NCI-H1694 (cell line): ENCODE measurements at regions not wholly inside any gene's neighbourhood (a gene's known extent, or its start where the extent isn't known, plus 50 kb on each side); places are given as distances from the start of the nearest gene placed in this dataset.
"Not testable (repeated sequence)": the region's sequence is repeated elsewhere in the genome, so short reads cannot be mapped to it uniquely, and the experiment has no call there.

ENCODE experiments used
- DNase-seq: peaks from one replicate; lab custom pipeline; 2025; lab: John Stamatoyannopoulos, UW

DNA sequence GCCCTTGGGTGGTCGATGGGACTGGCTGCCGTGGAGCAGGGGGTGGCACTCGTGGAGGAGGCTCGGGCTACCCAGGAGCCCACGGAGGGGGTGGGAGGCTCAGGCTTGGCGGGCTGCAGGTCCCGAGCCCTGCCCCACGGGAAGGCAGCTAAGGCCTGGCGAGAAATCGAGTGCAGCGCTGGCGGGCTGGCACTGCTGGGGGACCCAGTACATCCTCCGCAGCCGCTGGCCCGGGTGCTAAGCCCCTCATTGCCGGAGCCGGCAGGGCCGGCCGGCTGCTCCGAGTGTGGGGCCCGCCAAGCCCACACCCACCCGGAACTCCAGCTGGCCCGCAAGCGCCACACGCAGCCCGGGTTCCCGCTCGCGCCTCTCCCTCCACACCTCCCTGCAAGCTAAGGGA lies 435.6 kb downstream of the RWDD3 start:
- DNase-seq, result not testable (repeated sequence)

DNA sequence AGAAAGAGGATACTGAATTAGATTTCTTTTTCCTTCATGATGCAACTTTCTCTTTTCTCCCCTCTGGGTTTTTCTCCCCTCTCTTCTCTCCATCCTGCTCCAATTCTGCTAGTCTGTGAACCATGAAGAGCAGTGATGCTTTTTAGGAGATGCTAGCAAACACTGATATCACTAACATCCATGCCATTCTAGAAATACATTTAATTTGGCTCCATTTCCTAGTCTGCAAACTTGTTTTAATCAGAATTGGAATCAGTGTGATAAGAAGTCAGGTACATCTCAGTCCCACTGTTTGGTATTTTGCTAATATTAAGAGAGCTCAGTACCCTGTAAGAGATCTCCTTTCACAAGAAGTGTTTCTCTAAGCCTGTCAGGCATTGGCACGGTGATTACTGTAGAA lies 437.1 kb downstream of the RWDD3 start:
- no peak for DNase-seq

DNA sequence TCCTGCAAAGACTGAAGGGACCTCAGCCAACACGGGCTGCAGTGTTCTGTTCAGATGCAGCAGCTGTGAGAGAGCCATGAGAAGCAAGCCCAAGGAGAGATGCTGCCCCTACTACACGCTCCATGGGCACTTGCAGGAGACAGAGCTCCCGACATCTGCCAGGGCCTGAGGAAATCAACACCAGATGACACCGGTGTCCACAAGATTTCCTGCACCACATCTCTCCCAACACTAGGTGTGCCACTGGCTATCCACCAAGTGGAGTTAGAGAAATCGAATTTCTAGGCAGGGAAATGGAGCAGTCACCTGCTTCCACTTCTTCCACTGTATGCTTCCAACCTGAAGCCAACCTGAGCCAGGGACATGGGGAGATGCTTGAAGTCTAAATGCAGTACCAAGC lies 445.3 kb downstream of the RWDD3 start:
- DNase-seq, result no peak

DNA sequence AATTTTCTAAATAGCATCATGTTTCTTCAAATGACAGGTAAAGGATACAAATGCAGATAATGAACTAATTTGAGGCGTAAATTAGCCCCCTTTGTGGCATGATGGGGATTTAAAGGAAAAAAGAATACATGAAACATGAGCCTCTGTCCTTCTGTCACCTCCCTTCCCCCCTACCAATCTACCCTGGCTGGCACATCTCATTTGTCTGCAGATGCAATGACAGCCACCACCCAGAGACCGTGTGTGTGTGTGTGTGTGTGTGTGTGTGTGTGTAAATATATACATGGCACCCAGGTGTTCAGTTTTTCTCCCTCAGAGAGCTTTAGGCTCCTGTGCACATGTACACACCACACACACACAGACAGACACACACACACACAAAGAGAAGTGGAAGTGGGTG lies 451.1 kb downstream of the RWDD3 start:
- DNase-seq, result peak; percentile 63

DNA sequence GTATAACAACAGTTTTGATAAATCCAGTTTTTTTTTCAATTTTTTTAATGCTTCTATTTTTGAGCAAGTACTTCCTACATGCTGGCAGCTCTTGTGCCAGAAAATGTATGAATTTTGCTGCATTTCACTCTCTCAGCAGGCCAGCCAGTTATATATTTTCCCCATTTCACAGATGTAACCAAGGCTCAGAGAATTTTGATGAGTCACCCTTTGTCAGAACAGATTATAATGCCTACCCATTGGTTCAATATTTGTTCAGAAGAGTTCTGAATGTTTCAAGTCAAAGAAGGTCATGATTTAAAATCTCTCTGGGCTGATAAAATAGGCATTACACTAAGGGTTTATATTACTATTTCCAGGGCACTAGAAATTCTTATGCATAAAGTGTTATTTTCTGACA lies 452.2 kb downstream of the RWDD3 start:
- no peak for DNase-seq

DNA sequence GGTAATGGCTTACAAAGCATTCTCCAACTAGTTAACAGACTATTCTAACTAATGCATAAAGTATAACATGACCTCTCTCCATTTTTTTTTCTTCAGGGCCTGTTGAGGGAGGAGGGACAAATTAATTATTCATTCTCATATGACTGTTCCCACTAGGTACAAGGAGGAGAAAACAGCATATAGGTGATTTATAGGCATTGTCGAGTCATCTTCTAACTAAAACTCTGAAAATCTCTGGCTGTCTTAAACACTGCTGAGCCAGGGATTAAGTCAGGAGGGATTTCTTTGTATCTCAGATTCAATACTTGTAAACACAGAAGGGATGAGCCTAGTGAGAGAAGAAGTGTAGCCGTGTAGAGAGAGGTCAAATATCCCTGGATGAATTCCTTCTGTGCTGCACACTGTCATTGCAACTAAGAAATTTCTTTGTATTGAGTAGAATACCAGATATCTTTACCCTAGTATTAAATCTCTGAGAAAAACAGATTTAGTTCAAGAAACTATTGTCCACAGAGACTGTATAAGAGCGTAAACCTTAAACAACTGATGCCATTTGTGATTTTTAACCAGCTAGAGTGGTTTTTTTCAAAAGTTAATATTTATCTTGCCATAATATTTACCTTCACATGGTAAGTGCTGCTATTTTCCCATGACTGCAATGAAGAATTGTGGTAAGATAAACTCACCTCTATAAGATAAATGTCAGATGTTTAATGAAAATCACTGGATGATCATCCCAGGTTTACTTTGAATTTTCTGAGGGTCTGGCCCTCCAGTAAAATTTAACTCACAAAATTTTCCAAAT lies 465.3 kb downstream of the RWDD3 start:
- no peak for DNase-seq

DNA sequence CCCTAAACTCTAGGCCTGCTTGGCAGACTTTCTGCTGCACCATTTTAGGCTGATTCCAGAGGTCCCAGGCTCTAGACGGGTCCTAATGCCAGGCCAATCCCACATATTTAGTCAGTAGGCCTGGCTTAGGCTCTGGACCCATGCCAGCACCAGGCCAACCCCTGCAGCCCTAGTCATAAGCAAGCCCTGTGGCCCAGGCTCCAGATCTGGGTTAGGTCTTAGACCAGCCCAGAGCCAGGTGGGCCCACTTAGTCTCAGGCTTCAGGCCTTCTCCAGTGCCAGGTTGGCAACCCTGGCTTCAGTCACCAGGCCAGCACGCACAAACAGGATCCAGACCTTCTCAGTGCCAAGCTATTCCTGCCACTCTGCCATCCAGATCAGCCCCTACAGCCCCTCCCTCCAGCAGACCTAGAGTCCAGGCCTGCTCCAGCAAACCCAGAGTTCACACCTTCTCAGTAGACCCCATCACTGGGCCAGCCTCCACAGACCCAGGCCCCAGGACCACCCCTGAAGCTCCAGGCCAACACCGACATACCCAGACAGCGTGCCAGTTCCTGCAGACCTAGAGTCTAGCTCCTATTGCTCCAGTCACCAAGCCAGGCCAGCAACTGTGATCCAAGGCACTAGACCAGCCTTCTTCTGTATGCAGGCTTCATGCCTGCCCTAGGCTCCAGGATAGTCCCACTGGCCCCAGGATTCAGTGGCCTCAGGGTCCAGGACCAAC lies 467.6 kb downstream of the RWDD3 start:
- DNase-seq, result no peak

DNA sequence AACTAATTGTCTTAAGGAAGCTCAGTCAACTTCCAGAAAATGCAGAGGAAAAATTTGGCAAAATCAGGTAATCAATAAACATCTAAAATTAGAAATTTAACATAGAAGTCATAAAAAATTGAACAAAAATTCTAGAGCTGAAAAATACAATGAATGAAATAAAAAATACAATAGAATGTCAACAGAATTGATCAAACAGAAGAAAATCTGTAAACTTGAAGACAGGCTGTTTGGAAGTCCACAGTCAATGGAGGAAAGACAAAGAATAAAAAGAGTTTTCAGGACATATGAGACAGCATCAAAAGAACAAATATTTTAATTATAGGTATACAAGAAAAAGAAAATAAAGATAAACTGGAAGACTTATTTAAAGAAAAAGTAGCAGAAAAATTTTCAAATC lies 469.0 kb downstream of the RWDD3 start:
- DNase-seq, result no peak

DNA sequence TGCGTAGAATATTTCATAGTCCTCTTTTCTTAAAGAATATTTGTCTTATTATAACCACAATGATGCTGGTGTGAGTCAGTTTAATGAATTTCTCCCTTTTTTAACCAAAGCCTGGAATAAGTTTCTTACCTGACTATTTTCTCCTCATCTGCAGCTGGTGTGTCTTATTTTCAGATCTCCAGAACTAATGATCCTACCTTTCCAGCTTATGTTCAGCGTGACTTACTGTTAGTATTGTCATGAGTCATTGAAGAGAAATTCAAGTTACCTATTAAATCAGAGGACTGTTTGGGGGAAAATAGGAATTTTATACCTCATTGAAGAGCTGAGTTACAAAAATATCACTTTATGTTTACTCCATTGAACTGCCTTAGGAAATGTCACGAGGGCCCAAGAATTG lies 482.1 kb downstream of the RWDD3 start:
- no peak for DNase-seq

DNA sequence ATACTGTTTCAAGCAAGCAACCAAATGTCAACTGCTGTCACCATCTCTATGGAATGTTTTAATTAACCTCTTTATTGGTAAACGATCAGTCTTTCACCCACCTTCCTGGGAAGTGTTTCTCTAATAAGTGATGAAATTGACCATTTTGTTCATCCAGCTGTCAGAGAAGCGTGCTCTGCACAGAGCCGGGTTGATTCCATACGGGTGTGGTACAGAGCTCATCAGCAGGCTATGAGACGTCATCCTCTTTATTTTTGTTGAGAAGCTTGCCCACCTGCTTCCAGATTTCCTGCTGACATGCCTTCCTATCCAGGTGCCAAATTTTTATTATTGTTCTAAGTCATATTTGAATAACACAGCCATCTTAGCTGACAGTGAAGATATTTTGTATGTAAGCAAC lies 482.5 kb downstream of the RWDD3 start:
- no peak for DNase-seq

DNA sequence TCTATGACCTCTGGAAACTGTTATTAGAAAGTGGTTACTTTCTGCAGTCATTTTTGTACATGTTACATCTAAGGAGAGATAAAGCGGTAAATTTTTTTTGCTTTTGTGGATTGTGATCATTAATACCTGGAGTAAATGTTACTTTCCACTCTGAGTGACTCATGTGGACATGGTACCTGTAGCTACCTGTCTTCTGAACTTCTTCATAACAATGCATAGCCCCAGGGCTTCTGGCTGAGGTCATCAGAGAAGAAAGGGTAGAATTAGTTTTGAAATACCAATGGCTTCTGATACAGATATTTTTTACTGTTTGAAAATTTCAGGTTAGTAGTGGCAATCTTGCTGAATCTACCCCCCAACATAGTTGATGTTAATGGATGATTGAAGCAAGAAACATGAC lies 489.3 kb downstream of the RWDD3 start:
- no peak for DNase-seq

DNA sequence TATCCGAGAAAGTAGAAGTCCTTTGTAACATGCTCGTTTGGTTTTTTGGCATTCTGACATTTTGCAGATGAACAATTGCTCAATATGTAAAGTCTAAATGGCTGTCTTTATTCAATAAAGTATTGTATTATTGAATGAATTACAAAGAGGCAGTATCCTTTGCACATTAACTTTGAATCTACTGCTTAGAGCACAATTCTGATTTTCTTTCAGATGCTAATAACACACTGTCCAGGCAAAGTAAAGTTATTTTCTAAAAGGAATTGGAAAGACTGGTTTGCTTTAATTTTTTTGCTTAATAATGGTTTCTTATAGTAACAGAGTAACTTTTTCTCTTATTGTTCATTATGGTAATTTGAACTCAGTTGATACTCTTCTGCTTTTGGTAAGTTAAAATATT lies 494.8 kb downstream of the RWDD3 start:
- no peak for DNase-seq

DNA sequence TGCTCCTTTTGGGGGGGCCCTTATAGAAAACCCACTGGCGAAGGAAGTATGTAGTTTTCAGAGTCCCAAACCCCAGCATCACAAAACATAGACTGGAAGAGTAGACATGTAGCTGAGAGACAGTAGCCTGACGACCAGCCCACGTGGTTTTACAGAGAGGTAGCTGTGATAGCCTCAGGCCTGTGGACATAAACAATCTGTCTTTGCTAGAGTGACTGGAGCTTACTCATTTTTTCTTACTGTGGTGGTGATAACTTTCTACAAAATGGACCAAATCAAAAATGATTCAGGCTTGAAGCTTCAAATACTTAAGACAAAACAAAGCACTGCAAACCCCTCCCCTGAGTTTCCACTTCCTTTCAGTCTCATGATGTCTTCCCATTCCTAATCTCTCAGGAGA lies 497.0 kb downstream of the RWDD3 start:
- DNase-seq, result no peak

DNA sequence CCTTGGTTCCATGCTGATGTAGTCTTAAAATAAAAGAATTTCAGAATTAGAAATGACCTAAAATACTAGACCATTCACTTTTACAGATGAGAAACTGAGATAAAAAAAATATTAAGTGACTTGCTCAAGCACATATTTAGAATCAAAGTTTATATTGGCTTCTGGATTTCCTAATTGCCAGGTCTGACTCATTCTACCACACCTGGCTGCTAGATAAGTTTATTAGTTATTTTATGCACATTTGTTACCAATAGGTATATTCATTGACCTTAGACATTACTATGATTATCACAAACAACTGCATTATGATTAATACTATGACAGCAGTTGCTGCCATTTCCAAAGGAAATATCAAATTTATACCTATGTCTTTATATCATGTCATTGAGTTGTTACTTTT lies 497.5 kb downstream of the RWDD3 start:
- no peak for DNase-seq

DNA sequence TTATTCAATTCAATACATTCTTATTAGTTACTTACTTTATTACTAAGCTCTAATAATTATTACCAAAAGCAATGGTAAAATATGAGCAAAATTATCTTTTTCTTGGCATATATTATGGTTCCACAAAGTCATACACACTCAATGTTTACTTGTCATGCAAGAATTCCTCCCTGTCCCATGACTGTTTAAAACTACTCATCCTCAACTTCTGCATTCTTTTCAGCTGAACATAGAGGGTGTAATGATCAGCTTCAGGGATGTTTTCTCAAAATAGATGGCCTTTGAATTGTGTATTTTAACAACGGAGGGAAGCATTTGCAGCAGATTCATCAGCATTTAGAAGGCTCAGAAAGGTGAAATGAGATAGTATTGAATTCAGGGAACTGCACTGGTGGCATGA lies 499.0 kb downstream of the RWDD3 start:
- no peak for DNase-seq

DNA sequence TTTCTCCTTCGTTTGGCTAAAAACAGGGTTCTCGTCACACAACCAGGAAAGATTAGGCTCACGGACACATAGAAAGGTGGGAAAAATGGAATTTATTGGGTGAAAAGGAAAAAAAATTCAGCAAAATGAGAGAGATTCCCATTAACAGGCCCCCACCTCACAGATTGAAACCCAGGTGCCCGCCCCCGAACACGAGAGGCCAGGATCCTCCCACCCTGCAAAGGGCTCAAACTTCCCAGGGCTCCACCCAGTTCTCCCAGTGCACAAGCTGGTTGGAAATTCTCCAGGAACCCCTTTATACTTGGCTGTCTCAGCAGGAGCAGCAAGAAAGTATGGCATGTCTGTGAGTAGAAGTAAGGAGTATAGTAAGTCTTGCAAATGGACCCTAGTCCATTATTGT lies 499.7 kb downstream of the RWDD3 start:
- no peak for DNase-seq

DNA sequence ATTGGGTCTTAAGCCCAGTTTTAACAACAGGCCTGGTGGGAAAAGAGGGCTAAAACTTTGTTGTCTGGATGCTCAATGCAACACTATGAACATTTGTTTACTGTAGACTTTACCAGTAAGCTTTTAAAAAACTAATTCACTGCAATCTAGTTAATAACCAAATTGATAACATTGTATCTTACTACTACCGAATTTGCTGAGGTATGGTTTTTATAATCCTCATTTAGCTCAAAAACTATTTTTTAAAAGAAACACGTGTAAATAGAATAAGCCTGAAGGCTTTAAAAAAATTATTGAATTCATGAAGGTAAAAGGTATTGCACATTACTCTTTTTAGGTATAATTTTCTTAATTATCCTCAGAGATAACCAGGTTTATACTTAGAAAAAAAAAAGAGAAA lies 500.6 kb downstream of the RWDD3 start:
- no peak for DNase-seq

DNA sequence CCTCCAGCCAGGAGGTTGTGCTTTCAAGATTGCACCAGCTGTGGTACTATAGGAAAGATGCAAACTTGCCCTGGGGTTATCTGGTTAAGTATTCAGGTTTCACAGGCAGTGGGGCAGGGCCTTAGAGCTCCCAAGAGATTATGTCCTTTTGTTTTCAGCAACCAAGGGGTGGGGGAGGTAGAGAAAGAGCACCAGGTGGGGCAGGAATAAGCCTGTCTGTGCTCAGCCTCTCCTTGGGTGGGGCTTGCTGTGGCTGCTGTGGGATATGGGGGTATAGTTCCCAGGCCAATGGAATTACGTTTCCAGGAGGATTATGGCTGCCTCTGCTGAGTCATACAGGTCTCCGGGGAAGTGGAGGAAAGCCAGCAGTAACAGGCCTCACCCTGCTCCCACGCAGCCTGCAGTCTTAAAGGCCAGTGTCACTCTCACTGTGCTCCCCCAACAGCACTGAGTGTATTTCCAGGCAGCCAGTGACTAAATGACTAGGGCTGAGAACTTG lies 508.6 kb downstream of the RWDD3 start:
- no peak for DNase-seq

DNA sequence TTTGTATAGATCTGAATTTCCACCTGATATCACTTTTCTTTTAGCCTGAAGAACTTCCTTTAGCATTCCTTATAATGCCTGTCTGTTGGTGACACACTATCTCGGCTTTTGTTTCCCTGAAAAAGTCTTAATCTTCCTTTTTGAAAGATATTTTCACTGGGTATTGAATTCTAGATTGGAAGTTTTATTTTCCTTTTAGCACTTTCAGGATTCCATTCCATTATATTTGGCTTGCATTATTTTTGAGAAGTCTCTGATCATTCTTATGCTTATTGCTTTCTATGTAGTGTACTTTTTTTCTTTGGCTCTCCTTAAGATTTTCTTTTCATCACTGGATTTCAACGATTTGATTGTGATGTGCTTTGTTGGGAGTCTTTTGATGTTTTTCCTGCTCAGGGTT lies 510.7 kb downstream of the RWDD3 start:
- DNase-seq, result no peak

DNA sequence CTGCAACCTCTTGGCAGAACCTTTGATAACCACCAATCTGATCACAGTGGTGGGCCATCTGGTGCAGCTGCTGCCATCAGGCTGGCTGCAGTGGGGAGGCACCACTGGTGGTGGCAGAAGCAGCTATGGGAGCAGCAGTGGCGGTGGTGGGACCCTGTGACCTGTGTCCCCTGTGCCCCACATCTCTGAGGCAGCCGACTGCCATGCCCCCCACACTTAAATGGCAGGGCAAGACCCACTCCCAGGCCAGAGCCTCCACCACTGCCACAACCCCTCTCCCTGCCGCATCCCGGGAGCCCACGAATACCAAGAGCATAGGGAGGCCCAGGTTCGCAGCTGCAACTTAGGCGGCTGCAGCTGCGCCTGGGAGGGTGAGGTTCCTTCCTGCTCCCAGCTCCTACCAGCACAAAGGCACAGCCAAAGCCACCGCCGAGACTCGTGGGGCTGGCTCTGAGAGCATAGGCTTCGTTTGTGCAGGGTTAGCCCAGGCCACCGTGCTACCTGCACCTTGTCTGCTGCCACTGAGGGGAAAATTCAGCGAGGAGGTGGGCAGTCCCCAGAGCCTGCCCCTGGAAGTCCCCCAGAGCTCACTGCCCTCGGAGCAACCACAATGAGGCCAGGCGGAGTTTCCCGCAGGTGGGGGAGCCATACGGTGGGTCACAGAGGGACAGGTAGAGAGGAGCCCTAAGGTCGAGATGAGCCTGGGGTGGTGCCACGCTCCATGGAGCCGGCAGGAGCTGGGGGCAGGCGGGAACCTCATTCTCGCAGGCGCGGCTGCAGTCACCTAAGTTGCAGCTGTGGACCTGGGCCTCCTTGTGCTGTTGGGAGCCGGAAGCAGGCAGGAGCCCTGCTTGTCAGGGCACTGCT lies 518.7 kb downstream of the RWDD3 start:
- no peak for DNase-seq

DNA sequence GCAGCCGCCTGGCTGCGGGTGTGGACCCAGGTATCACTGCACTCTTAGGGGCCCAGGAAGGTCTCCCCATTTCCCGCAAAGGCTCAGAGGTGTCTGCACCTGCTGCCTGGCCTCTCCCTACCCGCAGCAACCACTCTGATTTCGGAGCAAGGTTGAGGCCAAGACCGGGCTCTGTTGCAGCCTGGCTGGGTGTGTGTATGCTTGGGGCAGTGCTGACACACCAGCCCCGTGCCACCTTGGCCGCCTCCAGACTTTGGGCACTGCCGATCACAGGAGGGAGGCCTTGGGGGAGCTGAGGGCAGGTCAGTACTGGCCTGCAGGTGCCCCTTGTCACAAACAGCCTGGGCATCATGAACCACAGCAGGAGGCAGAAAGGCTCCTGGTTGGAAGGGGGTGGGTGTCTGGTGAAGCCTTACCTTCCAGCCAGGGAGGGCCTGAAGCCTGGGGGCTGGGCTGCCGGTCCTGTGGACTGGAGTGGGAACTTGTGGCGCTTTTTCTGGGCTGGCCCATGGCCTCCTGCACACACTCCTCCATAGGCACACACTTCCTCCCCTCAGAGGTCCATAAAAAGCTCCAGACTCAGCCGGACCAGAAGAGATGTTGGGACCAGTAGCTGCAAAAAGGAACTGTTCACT lies 519.5 kb downstream of the RWDD3 start:
- DNase-seq, result no peak

DNA sequence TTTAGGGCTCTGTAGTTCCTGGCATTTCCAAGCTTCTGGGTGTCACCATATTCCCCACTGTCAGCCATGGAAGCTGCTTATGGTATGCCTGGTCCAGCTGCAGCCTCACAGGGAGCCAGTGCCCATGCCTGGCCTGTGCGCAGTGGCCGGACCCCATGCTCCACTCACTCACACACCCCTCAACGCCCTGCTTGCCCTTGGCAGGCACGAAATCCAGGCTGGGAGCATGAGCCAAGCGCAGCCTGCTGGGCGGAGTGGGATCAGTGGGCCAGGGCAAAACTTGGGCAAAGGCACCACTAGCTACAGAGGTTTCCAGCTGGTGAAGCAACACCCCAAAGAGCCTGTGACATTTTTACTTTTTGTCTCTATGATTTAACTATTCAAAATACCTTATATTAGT lies 520.4 kb downstream of the RWDD3 start:
- no peak for DNase-seq
